Skeletal muscle satellite cell (primary cell): ENCODE measurements at regions not wholly inside any gene's neighbourhood (a gene's known extent, or its start where the extent isn't known, plus 50 kb on each side); places are given as distances from the start of the nearest gene placed in this dataset.

Experiments used
- H3K27me3 ChIP-seq: 2 replicates; pipeline ENCODE4 v1.7.0; 2013; ENCODE audit warnings: low read length; ENCODE audit not compliant: control insufficient read depth, insufficient read depth
- H3K36me3 ChIP-seq: 2 replicates; pipeline ENCODE4 v1.7.0; 2013; ENCODE audit warnings: mild to moderate bottlenecking, control low read depth, low read length; ENCODE audit not compliant: insufficient read depth
- H3K4me1 ChIP-seq: 2 replicates; pipeline ENCODE4 v1.7.0; 2013; ENCODE audit warnings: low read length; ENCODE audit not compliant: control insufficient read depth, insufficient read depth
- H3K4me2 ChIP-seq: 2 replicates; pipeline ENCODE4 v1.7.0; 2013; ENCODE audit warnings: mild to moderate bottlenecking, low read length
- H3K4me3 ChIP-seq: 2 replicates; pipeline ENCODE4 v1.7.0; 2013; ENCODE audit warnings: low read length
- H3K9ac ChIP-seq: 2 replicates; pipeline ENCODE4 v1.7.0; 2013; ENCODE audit warnings: mild to moderate bottlenecking, low read depth, low read length, moderate library complexity
- H3K9me3 ChIP-seq: replicated peaks from 2 replicates; pipeline ENCODE4 v1.7.0; 2013; ENCODE audit warnings: mild to moderate bottlenecking, control low read depth, low read length

DNA sequence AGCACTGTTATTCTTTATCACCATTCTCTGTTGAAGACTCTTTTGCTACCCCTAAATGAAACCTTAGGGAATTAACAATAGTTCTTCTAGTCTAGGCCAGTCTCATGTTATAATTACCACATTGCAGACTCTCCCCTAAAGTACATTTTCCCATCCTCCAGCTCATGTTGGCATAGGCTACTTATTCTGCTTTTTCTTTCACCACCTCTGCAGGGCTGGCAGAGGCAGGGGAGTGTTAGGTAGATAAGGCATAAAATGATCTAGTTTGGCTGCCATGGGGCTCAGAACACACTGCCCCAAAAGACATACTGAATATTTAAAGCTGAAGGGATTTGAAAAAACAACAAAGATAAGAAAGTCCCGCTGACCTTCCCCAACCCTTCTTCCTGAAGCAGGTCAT, 82.7 kb upstream of the RFC3 start:
- H3K27me3 ChIP-seq: no peaks in the 10 kb centered on the region
- no peak overlapping the region for H3K4me2 ChIP-seq
- no peak overlapping the region for H3K4me3 ChIP-seq
- no peak overlapping the region for H3K9ac ChIP-seq
- H3K4me1 ChIP-seq: peaks cover 9% of the 10 kb centered on the region
- no peaks in the 10 kb centered on the region for H3K36me3 ChIP-seq
- no peaks in the 10 kb centered on the region for H3K9me3 ChIP-seq

DNA sequence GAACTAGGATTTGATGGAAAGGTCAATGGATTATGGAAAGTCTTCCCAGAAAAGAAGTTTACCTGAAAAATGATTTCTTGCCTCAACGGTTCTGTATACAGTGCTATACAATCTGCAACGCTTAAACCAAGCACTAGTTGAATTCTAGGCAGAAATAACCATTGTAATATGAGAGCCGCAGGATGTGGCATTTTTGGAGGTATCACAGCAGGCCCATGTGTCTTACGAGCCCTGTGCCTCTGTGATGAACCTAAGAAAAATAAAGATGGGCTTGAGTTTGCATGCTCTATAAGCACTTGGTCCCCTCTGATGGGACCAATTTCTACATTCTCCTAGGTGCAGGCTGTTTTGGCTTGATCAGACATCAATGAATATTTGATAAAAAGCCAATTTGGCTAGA, 78.7 kb upstream of the RFC3 start:
- Histone ChIP-seq H3K27me3 (no peaks in the 10 kb centered on the region), H3K36me3 (no peaks in the 10 kb centered on the region), H3K9ac (no peak overlapping the region), H3K9me3 (no peaks in the 10 kb centered on the region), H3K4me3 (no peak overlapping the region), H3K4me1 (peaks cover 9% of the 10 kb centered on the region), H3K4me2 (no peak overlapping the region)

- no peaks in the 10 kb centered on the region for H3K9me3 ChIP-seq
- H3K4me1 ChIP-seq: peaks cover 10% of the 10 kb centered on the region
- no peak overlapping the region for H3K4me2 ChIP-seq
- H3K27me3 ChIP-seq: no peaks in the 10 kb centered on the region
- H3K9ac ChIP-seq: no peak overlapping the region
- no peak overlapping the region for H3K4me3 ChIP-seq
- H3K36me3 ChIP-seq: no peaks in the 10 kb centered on the region
These were observed 77.8 kb upstream of the RFC3 start for GRCh38 chr13:33740134-33740538.

DNA sequence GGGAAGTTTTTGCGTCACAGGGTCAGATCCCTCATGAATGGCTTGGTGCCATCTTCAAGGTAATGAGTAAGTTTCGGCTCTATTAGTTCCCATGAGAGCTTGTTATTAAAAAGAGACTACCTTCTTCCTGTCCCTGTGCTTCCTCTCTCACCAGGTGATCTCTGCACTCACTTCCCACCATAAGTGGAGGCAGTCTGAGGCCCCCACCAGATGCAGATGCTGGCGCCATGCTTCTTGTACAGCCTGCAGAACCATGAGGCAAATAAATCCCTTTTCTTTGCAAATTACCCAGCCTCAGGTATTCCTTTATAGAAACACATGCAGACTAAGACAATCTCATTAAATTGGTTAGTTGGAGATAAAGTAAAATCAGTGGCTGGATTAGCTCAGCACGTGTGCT, 75.6 kb upstream of the RFC3 start:
- H3K9me3 ChIP-seq: no peaks in the 10 kb centered on the region
- no peak overlapping the region for H3K4me3 ChIP-seq
- no peak overlapping the region for H3K4me2 ChIP-seq
- peaks cover 13% of the 10 kb centered on the region for H3K4me1 ChIP-seq
- no peaks in the 10 kb centered on the region for H3K27me3 ChIP-seq
- no peak overlapping the region for H3K9ac ChIP-seq
- H3K36me3 ChIP-seq: no peaks in the 10 kb centered on the region

GRCh38 chr13:33743438-33744368, 74.2 kb upstream of the RFC3 start:
- Histone ChIP-seq H3K4me1 (peaks cover 13% of the 10 kb centered on the region), H3K36me3 (no peaks in the 10 kb centered on the region), H3K9me3 (no peaks in the 10 kb centered on the region), H3K4me2 (no peak overlapping the region), H3K27me3 (no peaks in the 10 kb centered on the region), H3K4me3 (no peak overlapping the region), H3K9ac (no peak overlapping the region)

DNA sequence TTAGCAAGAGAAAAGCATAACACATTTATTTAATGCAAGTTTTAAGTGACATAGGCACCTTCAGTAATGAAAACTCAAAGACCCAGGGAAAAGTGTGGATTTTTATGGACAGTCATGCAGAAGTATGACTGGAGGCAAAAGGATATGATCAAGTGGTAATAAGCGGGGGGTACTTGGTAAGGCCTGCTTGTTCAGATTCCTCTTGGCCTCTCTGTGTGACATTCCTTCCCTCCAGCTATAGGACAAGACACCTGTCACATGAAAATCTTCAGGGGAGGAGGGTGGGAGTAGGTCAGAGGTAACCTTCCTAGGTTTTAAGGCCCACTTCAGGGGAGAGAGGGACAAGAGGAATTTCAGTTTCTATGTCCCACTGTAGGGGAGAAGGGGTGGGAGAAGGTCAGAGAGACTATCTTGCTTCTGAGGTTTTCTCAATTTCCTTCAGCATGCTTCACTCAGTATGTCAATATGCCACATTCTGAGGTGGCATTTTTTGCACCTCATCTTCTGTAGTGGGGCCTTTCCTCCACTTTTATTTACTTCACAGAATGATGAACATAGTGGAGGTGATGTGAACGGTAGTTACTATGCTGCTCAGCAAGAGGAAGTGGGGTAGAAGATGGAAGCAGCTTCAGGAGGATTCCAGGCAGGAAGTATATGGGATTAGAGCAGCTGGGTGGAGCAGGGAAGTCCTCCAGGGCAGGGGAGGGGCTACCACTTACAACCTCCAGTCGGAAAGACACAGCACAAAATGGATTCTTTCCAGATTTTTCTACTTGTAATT, 73.2 kb upstream of the RFC3 start:
- Histone ChIP-seq H3K4me1 (peaks cover 6% of the 10 kb centered on the region), H3K9ac (no peak overlapping the region), H3K36me3 (no peaks in the 10 kb centered on the region), H3K27me3 (no peaks in the 10 kb centered on the region), H3K4me3 (no peak overlapping the region), H3K9me3 (no peaks in the 10 kb centered on the region), H3K4me2 (no peak overlapping the region)

- Histone ChIP-seq H3K9me3 (no peaks in the 10 kb centered on the region), H3K4me3 (no peak overlapping the region), H3K4me1 (peaks cover 4% of the 10 kb centered on the region)
These were observed 72.3 kb upstream of the RFC3 start for GRCh38 chr13:33745370-33746324.

GRCh38 chr13:33746867-33747266, 71.1 kb upstream of the RFC3 start:
- no peak overlapping the region for H3K9ac ChIP-seq
- no peaks in the 10 kb centered on the region for H3K9me3 ChIP-seq
- H3K36me3 ChIP-seq: no peaks in the 10 kb centered on the region
- peaks cover 4% of the 10 kb centered on the region for H3K4me1 ChIP-seq
- no peak overlapping the region for H3K4me3 ChIP-seq
- H3K27me3 ChIP-seq: no peaks in the 10 kb centered on the region
- H3K4me2 ChIP-seq: no peak overlapping the region

More at GRCh38 chr13:33745370-33746324, 72.3 kb upstream of the RFC3 start:
- Histone ChIP-seq H3K9ac (no peak overlapping the region), H3K4me2 (no peak overlapping the region), H3K36me3 (no peaks in the 10 kb centered on the region), H3K27me3 (no peaks in the 10 kb centered on the region)

DNA sequence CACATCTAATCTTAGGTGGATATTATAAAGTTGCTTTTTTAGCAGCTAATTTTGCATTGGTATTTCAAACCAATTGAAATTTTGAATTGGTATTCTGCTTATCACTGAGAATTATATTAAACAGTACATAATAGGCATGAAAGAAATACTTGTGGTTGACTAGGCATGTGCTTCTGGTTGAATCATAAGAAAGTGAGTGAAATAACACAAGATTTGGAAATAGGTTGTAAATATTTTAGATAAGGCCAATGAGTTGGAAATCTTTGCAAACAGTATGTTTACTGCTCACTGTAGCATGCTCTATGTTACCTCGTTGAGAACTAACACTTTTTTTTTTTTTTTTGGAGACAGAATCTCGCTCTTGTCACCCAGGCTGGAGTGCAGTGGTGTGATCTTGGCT, 66.8 kb upstream of the RFC3 start:
- H3K4me3 ChIP-seq: no peak overlapping the region
- H3K4me2 ChIP-seq: no peak overlapping the region
- H3K27me3 ChIP-seq: peaks cover 3% of the 10 kb centered on the region
- H3K4me1 ChIP-seq: no peaks in the 10 kb centered on the region
- no peak overlapping the region for H3K9ac ChIP-seq
- H3K36me3 ChIP-seq: no peaks in the 10 kb centered on the region
- no peaks in the 10 kb centered on the region for H3K9me3 ChIP-seq

DNA sequence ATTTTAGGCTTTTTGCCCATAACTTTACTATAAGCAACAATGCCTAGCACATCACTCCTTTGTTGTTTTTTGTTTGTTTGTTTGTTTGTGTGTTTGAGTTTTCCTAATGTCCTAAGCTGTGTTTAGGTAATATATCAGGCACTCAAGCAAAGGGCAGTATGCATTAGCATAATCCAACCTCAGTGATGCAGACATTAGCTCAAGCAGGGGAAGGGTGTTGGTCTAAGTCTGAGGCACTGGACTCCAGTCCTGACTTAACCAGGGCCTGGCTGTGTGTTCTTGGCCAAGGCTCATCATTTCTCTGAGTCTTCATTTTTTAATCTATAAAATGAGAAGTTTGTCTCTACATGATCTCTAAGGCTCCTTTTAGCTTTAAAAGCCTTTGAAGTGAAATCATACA, 65.9 kb upstream of the RFC3 start:
- peaks cover 3% of the 10 kb centered on the region for H3K27me3 ChIP-seq
- H3K4me2 ChIP-seq: no peak overlapping the region
- H3K9ac ChIP-seq: no peak overlapping the region
- H3K9me3 ChIP-seq: no peaks in the 10 kb centered on the region
- no peaks in the 10 kb centered on the region for H3K4me1 ChIP-seq
- no peaks in the 10 kb centered on the region for H3K36me3 ChIP-seq
- H3K4me3 ChIP-seq: no peak overlapping the region

- H3K9me3 ChIP-seq: no peaks in the 10 kb centered on the region
These were observed 65.4 kb upstream of the RFC3 start for GRCh38 chr13:33752597-33752996.

More at GRCh38 chr13:33752597-33752996, 65.4 kb upstream of the RFC3 start:
- H3K4me3 ChIP-seq: no peak overlapping the region
- H3K27me3 ChIP-seq: peaks cover 3% of the 10 kb centered on the region
- H3K4me1 ChIP-seq: no peaks in the 10 kb centered on the region
- H3K4me2 ChIP-seq: no peak overlapping the region
- H3K36me3 ChIP-seq: no peaks in the 10 kb centered on the region
- no peak overlapping the region for H3K9ac ChIP-seq
